HCT116 (cell line): ENCODE measurements at regions not wholly inside any gene's neighbourhood (a gene's known extent, or its start where the extent isn't known, plus 50 kb on each side); places are given as distances from the start of the nearest gene placed in this dataset.

ENCODE experiments used
- CTCF ChIP-seq, 3 experiments: fragments of 200-600 bp in 1 of 3; sonication (generic) in 1 of 3; IDR thresholded peaks in 2 of 3; conservative IDR thresholded peaks in 1 of 3; 2 replicates each; pipeline ENCODE4 v1.5.1; 2012 to 2017; ENCODE audit warnings: low read depth in 2 of 3, low read length in 2 of 3, antibody characterized with exemption in 1 of 3, borderline replicate concordance in 1 of 3, control low read depth in 1 of 3, mild to moderate bottlenecking in 1 of 3, mixed read lengths in 1 of 3, mixed run types in 1 of 3, moderate library complexity in 1 of 3; ENCODE audit not compliant: insufficient read depth in 1 of 3
- ELF1 ChIP-seq: IDR thresholded peaks from 2 replicates; pipeline ENCODE4 v1.6.1; 2012; ENCODE audit warnings: low read depth, borderline replicate concordance
- JUND ChIP-seq: IDR thresholded peaks from 2 replicates; pipeline ENCODE4 v1.6.1; 2012
- POLR2A ChIP-seq: IDR thresholded peaks from 2 replicates; pipeline ENCODE4 v1.7.0; 2011; ENCODE audit warnings: borderline replicate concordance; ENCODE audit not compliant: insufficient read depth, insufficient read length; ENCODE audit errors: extremely low read depth
- TCF7L2 ChIP-seq: IDR thresholded peaks from 2 replicates; pipeline ENCODE4 v1.7.0; 2011; ENCODE audit warnings: borderline replicate concordance, inconsistent platforms; ENCODE audit not compliant: insufficient read depth, insufficient read length; ENCODE audit errors: extremely low read depth

GRCh38 chr14:98932431-98933325 lies 339.3 kb downstream of the BCL11B start:
- TF ChIP-seq ELF1 = no peak
- no peak for TF ChIP-seq CTCF (IDR thresholded peaks at IDR 0.05 in 2 of 3, conservative IDR thresholded peaks at IDR 0.05 in 1 of 3; ENCODE audit: borderline replicate concordance in 1 of 3, insufficient read depth in 1 of 3, low read depth in 2 of 3, low read length in 2 of 3)
- no peak for TF ChIP-seq TCF7L2
- TF ChIP-seq JUND = no peak
- no peak for TF ChIP-seq POLR2A
